AG09319 (cell line): ENCODE measurements at regions not wholly inside any gene's neighbourhood (a gene's known extent, or its start where the extent isn't known, plus 50 kb on each side); places are given as distances from the start of the nearest gene placed in this dataset.

ENCODE experiments used
- DNase-seq: peaks from one replicate; pipeline ENCODE4 v3.0.0-alpha.2; 2010; ENCODE audit warnings: low read depth; ENCODE audit errors: extremely low read depth
- TF ChIP-seq, protein P1 (sequence below): IDR thresholded peaks from 2 replicates; pipeline ENCODE4 v1.5.1; 2011; ENCODE audit warnings: low read depth, mild to moderate bottlenecking, inconsistent platforms, low read length, moderate library complexity

DNA sequence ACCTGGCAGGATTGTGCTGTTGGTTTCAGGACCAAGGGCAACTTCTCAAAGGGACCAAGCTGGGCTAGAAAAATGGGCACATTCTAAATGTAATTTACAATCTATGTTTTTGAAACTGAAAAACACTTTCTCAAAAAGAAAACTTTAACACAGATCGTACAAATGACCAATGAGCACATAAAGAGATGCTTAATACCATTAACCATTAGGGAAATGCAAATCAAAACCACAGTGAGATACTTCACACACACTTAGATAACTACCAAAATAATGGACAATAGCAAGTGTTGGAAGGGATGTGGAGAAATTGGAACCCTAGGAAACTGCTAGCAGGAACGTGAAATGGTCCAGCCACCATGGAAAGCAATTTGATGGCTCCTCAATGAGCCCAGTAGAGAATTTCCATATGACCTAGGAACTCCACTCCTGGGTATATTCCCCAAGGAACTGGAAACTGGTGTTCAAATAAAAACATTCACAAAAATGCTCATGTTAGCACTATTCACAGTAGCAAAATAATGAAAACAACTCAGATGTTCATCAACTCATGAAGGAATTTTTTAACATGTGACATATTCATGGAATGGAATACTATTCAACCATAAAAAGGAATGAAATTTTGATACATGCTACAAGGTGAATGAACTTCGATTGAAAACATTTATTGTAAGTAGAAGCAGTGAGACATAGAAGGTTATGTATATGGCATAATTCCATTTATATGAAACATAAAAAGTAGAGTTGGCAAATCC lies 288.3 kb upstream of the NR2F2 start:
- DNase-seq = no peak
- TF ChIP-seq, protein P1, sequence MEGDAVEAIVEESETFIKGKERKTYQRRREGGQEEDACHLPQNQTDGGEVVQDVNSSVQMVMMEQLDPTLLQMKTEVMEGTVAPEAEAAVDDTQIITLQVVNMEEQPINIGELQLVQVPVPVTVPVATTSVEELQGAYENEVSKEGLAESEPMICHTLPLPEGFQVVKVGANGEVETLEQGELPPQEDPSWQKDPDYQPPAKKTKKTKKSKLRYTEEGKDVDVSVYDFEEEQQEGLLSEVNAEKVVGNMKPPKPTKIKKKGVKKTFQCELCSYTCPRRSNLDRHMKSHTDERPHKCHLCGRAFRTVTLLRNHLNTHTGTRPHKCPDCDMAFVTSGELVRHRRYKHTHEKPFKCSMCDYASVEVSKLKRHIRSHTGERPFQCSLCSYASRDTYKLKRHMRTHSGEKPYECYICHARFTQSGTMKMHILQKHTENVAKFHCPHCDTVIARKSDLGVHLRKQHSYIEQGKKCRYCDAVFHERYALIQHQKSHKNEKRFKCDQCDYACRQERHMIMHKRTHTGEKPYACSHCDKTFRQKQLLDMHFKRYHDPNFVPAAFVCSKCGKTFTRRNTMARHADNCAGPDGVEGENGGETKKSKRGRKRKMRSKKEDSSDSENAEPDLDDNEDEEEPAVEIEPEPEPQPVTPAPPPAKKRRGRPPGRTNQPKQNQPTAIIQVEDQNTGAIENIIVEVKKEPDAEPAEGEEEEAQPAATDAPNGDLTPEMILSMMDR = no peak

DNA sequence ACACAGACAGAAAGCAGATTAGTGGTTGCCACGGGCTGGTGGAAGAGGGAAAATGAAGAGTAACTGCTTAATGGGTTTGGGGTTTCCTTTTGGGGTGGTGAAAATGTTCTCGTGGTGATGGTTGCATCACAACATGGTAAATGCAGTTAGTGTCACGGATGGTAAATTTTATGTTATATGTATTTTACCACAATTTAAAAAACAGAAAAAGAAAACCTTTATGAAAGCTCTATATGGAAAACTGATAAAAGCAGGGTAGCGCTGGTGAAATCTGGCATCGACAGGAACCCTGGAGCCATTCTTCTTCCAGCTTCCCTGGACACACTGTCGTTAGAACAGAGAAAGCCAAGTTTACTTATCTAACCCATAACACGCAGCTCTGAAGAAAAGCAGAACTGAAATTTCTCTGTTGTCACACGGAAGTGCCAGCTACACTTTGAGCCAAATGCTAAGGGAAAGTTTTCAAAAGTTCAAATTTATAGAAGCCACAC lies 287.7 kb upstream of the NR2F2 start:
- TF ChIP-seq, protein P1 = no peak
- DNase-seq = no peak

DNA sequence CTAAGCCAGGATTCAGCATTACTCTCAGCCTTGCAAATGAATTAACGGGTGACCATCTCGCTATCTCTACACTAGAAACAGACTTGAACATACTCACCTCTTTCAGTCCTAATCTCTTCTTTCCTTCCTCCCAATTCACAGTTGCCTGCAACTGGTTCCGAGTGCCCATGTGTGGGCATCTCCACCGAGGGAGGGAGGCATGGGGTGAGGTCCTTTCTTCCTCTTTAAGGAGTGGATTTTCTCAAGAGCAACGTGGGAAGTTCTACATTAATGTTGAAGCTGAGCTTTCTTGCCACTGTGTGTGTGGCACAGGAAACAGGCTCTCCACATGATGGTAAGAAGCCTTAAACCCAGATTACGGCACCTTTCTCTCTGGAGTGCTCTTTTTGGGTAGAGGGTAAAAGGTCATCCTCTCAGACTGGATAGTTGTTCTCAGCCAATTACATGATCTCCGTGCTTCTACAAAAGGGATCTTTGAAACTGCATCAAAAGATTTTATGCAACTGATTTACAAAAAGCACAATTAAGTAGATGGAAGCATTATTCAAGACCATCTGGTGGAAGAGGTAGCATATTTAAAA lies 286.8 kb upstream of the NR2F2 start:
- DNase-seq = no peak
- TF ChIP-seq, protein P1 = no peak

DNA sequence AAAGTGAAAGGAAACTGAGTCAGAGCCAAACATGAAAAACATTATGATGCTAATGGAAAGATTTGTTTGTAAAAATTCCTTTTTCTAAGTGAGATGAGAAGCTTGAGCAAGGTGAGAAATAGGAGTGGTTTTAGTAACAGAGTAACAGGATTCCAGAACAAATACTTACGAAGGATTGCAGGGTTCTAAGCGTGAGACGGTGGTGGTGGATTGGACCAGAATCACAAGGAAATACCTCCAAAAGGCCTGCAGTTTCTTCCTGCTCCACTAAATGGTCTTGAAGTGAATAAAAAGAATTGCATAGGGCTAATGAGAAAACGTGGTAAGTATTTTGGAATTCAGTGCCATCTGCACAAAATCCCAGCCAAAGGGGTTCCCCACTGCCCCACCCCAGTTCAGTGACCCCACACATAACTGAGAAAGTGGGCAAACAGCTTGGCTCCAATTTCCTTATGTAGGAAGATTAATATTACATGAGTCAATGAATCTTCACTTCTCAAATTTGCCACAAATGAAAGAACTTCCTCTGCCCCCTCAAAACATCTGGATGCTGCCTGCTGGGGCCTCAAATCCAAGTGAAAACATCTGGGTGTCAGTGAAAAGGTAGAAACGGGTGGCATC lies 283.8 kb upstream of the NR2F2 start:
- DNase-seq = no peak
- TF ChIP-seq, protein P1 = no peak

DNA sequence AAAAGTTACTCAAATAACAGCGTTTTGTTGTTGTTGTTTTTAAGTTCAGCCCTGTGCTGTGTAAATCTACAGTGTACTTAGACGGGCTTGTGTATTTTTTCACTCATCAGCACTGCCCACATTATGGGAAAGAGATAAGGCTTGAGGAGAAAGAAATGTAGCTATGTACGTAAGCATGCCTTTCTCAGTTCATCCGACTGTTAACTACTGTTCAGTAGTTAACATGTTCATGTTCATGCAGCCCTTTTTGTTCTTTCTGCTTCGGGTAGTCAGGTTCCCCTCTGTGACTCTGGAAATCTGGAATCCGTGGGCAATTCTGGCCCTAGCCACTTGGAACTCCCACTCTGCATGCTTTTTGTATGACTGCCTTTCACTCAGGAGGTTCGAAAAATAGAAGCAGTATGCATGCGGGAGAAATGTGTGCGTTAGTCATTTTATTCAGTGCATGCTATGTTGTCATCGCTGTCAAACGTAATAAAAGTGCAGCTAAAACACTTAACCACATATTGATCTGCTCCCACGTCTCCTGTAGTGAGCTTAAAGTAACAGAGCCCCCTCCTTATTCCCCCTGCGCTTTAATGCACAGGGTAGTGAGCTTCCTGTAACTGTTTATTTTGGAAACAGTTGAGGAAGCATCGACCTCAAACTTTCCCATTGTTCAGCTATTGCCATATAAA lies 283.1 kb upstream of the NR2F2 start:
- peak; percentile 60 for DNase-seq
- TF ChIP-seq, protein P1 = no peak; the same call in 1 of the 2 replicates

DNA sequence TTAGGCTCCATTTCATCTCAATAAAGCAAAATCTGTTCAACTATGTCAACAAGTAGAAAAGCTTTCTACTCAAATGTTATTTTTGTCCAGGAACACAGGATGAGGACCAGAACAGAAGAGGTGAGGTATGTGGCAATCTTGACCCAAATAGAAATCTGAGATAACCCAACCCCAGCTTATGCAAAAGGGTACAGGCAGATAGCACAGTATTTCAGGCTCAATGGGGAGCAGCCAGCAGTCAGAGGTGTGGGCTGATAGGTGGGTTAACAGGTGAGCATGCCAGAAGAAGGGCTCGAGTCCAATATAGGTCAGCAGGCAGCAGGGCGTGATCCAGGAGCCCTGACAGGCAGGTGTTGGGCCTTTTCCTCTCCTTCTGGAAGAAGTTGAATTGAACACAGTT lies 281.2 kb upstream of the NR2F2 start:
- TF ChIP-seq, protein P1 = no peak

DNA sequence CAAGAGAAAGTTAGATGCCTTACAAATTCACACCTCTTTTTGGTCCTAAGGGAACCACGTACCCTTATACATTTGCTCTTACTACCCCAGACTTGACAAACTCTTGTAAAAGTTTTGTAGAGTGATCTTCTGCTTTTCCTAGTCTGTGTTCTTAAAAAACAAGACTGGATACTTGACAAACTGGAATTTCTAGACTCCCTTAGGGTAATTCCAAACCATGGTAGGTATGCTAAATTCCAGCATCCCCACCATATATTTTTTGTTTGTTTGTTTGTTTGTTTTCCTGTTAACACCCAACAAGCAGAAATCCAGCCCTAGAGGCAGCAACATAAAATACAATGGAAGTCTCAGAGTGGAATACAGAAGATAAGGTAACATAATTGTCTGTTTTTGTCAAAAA lies 280.7 kb upstream of the NR2F2 start:
- TF ChIP-seq, protein P1 = no peak
- DNase-seq = no peak

More for the DNA sequence above, 281.2 kb upstream of the NR2F2 start:
- no peak for DNase-seq
